OCI-LY3 (cell line): ENCODE measurements at regions not wholly inside any gene's neighbourhood (a gene's known extent, or its start where the extent isn't known, plus 50 kb on each side); places are given as distances from the start of the nearest gene placed in this dataset.
"Not testable (repeated sequence)": the region's sequence is repeated elsewhere in the genome, so short reads cannot be mapped to it uniquely, and the experiment has no call there.

ENCODE experiments used
- H2AFZ ChIP-seq: fragments of 200-600, 300-600 bp; shearing (Covaris generic); 2 replicates; pipeline ENCODE4 v1.6.0; 2014; ENCODE audit warnings: antibody characterized with exemption, low read depth, low read length
- H3K27ac ChIP-seq: fragments of 200-600, 300-600 bp; sonication (generic); 2 replicates; pipeline ENCODE4 v1.5.1; 2014; ENCODE audit warnings: mild to moderate bottlenecking, low read length, moderate library complexity, mixed read lengths
- H3K27me3 ChIP-seq: fragments of 200-600, 300-600 bp; sonication (generic); 2 replicates; pipeline ENCODE4 v1.6.1; 2014; ENCODE audit warnings: low read depth, low read length, mixed read lengths
- H3K36me3 ChIP-seq: fragments of 200-600, 300-600 bp; sonication (generic); replicated peaks from 2 replicates; pipeline ENCODE3; 2014; ENCODE audit warnings: low read depth, low read length, mixed read lengths
- H3K4me1 ChIP-seq: fragments of 300-600, 200-600 bp; sonication (generic); 2 replicates; pipeline ENCODE4 v1.6.1; 2014; ENCODE audit warnings: low read length, mixed read lengths
- H3K4me2 ChIP-seq: fragments of 200-600, 300-600 bp; sonication (generic); 2 replicates; pipeline ENCODE4 v1.6.1; 2014; ENCODE audit warnings: low read length, mixed read lengths
- H3K4me3 ChIP-seq: fragments of 300-600, 200-600 bp; sonication (generic); 2 replicates; pipeline ENCODE4 v1.5.1; 2014; ENCODE audit warnings: antibody characterized with exemption, mild to moderate bottlenecking, low read length, moderate library complexity
- H3K79me2 ChIP-seq: fragments of 300-600, 200-600 bp; shearing (Covaris generic); 2 replicates; pipeline ENCODE4 v1.6.1; 2014; ENCODE audit warnings: mild to moderate bottlenecking, low read length, mixed read lengths
- H3K9ac ChIP-seq: fragments of 300-600, 200-600 bp; shearing (Covaris generic); 2 replicates; pipeline ENCODE4 v1.6.0; 2014; ENCODE audit warnings: mild to moderate bottlenecking, low read length, moderate library complexity
- H3K9me3 ChIP-seq: fragments of 200-600, 300-600 bp; shearing (Covaris generic); 2 replicates; pipeline ENCODE4 v1.6.1; 2014; ENCODE audit warnings: low read length, mixed read lengths; ENCODE audit not compliant: insufficient read depth
- H4K20me1 ChIP-seq: fragments of 200-600, 300-600 bp; sonication (generic); 2 replicates; pipeline ENCODE4 v1.6.1; 2016; ENCODE audit warnings: low read length, mixed read lengths; ENCODE audit not compliant: insufficient read depth
- TF ChIP-seq, protein P1 (sequence below): fragments of 200-600, 300-600 bp; sonication (generic); IDR thresholded peaks from 2 replicates; pipeline ENCODE4 v1.5.1; 2014; ENCODE audit warnings: antibody characterized with exemption, low read length, low read depth

DNA sequence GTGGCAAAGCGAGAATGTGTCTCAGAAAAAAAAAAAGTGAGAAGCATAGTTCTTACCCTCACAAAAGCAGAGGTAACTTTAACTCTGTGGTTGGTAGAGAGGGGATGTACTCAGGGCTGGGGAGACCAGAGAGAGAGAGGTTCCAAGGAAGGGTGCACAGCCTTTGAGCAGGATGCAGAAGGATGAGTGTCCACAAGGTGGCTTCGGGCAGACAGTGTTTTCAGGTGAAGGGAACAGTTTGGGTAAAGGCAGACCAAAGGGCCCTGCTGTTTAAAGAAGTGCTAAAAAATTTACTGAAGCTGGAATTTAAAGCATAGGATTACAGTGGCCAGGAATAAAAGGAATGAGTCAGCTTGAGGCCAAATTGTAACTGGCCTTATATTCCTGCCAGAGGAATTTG lies 2240.6 kb downstream of the EPHA3 start:
- H3K27me3 ChIP-seq, H2AFZ ChIP-seq, H3K4me1 ChIP-seq, H3K4me3 ChIP-seq, H4K20me1 ChIP-seq, H3K4me2 ChIP-seq, H3K27ac ChIP-seq, H3K9me3 ChIP-seq, H3K79me2 ChIP-seq, H3K36me3 ChIP-seq, H3K9ac ChIP-seq: not testable (repeated sequence)

DNA sequence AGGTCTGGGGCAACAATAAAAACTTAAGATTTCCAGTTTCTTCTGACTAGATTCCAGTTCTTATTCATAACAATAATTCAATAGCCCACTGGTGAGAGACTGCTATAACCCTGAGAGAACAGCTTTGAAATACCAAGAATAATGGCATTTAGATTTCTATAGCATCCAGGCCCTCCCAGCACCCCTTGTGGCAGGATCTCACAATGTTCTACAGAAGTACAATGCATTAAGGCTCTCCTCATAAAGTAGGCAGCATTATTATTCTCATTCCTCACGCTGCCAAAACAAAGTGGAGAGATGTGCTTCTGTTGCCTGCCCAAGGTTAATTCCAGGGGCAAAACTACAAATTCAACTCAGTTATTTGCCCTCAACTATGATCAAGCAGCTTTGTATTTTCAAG lies 2241.7 kb downstream of the EPHA3 start:
- not testable (repeated sequence) for H2AFZ ChIP-seq, H3K27me3 ChIP-seq, H3K4me2 ChIP-seq, H3K36me3 ChIP-seq, H3K4me3 ChIP-seq, H4K20me1 ChIP-seq, H3K4me1 ChIP-seq, H3K27ac ChIP-seq, H3K9me3 ChIP-seq, H3K9ac ChIP-seq, H3K79me2 ChIP-seq

DNA sequence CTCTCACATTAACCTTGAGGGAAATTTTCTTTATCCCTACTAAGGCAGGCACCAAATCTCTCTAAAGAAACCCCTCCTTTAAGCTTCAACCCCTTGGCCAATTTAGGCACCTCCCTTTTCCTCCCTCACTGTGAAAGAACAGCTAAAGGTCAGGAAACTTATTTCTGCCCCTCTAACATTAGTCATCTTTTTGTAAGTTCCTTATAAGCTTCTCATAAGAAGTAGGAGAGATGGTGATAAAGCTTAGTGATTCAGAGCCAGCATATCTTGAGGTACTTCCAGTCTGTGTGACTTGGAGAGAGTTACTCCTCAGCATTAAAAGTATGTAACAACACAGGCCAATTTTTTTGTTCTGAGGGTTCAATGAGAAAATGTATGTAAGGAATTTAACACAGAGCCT lies 2244.7 kb downstream of the EPHA3 start:
- not testable (repeated sequence) for H3K27me3 ChIP-seq, H3K9ac ChIP-seq, H3K79me2 ChIP-seq, H3K9me3 ChIP-seq, H3K4me1 ChIP-seq, H3K4me2 ChIP-seq, H3K4me3 ChIP-seq, H3K36me3 ChIP-seq, H2AFZ ChIP-seq, H4K20me1 ChIP-seq, H3K27ac ChIP-seq

DNA sequence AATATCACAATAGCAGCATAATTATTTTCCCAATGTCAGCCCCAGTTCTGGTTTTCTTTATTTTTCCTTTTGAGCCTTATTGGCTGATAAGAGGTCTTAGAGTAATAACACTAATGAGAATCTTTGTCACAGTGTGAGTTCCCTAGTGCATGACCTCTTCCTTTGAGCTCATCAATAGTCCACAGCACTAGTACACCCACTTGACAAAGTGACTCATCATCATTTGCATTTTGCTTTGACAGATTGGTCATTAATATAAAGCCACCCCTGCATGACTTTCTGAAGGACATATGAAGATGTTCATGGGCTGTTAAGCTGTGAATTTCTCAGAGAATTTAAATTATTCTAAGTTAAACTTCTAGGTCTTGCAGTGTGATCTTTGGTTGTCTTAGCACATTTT lies 2251.9 kb downstream of the EPHA3 start:
- not testable (repeated sequence) for H3K4me1 ChIP-seq, H3K4me2 ChIP-seq, H3K4me3 ChIP-seq, H3K27ac ChIP-seq, H4K20me1 ChIP-seq, H3K9me3 ChIP-seq, H2AFZ ChIP-seq, H3K79me2 ChIP-seq, H3K9ac ChIP-seq, H3K36me3 ChIP-seq, H3K27me3 ChIP-seq

DNA sequence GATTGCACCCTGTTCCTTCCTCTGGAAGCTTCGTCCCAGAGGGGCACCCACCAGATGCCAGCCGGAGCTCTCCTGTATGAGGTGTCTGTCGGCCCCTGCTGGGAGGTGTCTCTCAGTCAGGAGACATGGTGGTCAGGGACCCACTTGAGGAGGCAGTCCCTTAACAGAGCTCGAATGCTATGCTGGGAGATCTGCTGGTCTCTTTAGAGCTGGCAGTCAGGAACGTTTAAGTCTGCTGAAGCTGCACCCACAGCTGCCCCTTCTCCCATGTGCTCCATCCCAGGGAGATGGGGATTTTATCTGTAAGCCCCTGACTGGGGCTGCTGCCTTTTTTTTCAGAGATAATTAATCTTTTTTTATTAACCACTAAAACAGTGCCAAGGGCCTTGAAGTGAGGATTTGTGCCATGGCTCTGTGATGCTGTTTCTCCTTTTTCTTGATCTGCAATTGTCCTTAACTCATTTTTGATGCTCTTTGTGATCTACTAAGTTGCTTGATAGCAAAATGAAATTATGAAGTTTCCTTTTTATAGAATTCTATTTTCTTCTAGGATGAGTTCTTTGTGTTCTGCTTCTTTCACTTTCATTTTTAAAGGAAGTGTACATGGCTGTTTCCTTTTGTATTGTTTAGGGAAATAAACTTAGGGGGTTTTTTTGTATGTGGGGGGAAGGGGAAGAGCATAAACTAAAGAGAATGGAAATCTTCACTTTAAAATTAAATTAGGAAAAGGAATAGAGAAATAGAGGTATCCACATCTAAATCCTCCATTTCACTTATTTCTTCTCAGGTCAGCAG lies 2275.9 kb downstream of the EPHA3 start:
- H3K4me2 ChIP-seq = 0 out of 2 replicates have a peak overlapping the region, but pooled peaks have one; percentile 9

DNA sequence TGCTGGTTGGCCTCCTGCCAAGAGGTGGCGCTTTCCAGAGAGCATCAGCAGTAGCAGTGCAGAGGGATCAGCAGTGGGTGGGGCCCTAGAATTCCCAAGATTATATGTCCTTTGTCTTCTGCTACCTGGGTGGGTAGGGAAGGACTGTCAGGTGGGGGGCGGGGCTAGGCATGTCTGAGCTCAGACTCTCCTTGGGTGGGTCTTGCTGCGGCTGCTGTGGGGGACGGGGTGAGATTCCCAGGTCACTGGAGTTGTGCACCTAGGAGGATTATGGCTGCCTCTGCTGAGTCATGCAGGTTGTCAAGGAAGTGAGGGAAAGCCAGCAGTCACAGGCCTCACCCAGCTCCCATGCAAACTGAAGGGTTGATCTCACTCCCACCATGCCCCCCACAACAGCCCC lies 2296.5 kb downstream of the EPHA3 start:
- H3K4me3 ChIP-seq, H2AFZ ChIP-seq, H4K20me1 ChIP-seq, H3K9ac ChIP-seq, H3K36me3 ChIP-seq, H3K27ac ChIP-seq, H3K4me2 ChIP-seq, H3K27me3 ChIP-seq, H3K9me3 ChIP-seq, H3K79me2 ChIP-seq, H3K4me1 ChIP-seq: not testable (repeated sequence)

More for the DNA sequence above, 2275.9 kb downstream of the EPHA3 start:
- not testable (repeated sequence) for H3K27me3 ChIP-seq, H3K36me3 ChIP-seq, H3K4me1 ChIP-seq, H3K9ac ChIP-seq, H3K9me3 ChIP-seq, H2AFZ ChIP-seq, H4K20me1 ChIP-seq, H3K79me2 ChIP-seq, H3K4me3 ChIP-seq, H3K27ac ChIP-seq

DNA sequence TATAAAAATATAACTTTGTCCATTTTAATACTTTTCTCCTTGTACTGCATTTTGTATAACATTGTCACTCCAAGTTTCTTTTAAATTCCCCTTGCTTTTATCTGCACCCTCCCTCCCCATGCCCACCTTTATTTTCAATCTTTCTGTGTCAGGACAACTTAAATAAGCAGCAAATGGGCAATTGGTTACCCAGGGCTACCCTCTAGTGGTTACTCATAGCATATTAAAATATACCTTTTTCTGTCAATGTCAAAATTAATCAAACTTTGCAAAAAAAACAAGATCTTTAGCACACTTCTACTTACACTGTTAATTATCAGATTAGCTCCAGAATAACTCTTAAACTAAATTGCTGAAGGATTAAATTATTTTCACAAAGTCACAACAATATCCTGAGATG lies 2334.6 kb downstream of the EPHA3 start:
- not testable (repeated sequence) for H3K27ac ChIP-seq, H3K9me3 ChIP-seq, H3K9ac ChIP-seq, H4K20me1 ChIP-seq, H3K36me3 ChIP-seq, H3K4me2 ChIP-seq, H3K27me3 ChIP-seq, H3K79me2 ChIP-seq, H3K4me1 ChIP-seq, H3K4me3 ChIP-seq, H2AFZ ChIP-seq
- TF ChIP-seq, protein P1, sequence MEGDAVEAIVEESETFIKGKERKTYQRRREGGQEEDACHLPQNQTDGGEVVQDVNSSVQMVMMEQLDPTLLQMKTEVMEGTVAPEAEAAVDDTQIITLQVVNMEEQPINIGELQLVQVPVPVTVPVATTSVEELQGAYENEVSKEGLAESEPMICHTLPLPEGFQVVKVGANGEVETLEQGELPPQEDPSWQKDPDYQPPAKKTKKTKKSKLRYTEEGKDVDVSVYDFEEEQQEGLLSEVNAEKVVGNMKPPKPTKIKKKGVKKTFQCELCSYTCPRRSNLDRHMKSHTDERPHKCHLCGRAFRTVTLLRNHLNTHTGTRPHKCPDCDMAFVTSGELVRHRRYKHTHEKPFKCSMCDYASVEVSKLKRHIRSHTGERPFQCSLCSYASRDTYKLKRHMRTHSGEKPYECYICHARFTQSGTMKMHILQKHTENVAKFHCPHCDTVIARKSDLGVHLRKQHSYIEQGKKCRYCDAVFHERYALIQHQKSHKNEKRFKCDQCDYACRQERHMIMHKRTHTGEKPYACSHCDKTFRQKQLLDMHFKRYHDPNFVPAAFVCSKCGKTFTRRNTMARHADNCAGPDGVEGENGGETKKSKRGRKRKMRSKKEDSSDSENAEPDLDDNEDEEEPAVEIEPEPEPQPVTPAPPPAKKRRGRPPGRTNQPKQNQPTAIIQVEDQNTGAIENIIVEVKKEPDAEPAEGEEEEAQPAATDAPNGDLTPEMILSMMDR = peak; percentile 14; the same call in 1 of the 2 replicates

DNA sequence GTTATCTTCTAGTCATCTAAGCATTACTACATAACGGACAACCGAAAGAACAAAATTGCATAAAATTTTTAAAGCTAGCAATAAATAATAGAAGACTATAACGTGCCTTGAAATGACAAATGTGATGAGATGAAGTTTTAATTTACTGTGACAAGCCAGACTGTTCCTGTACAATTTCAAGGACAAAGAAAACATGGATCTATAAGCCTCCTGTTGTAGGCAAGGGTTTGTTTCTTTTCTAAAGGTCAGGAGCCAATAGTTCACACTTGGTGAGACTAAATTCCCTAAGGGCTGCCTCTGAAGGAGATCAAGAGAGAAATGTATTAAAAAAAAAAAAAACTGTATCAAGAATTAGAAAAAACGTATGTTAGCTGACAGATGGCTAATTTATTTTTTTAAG lies 2335.1 kb downstream of the EPHA3 start:
- H3K4me1 ChIP-seq, H4K20me1 ChIP-seq, H3K4me3 ChIP-seq, H3K27ac ChIP-seq, H3K27me3 ChIP-seq, H2AFZ ChIP-seq, H3K9ac ChIP-seq, H3K9me3 ChIP-seq, H3K4me2 ChIP-seq, H3K79me2 ChIP-seq, H3K36me3 ChIP-seq: not testable (repeated sequence)

DNA sequence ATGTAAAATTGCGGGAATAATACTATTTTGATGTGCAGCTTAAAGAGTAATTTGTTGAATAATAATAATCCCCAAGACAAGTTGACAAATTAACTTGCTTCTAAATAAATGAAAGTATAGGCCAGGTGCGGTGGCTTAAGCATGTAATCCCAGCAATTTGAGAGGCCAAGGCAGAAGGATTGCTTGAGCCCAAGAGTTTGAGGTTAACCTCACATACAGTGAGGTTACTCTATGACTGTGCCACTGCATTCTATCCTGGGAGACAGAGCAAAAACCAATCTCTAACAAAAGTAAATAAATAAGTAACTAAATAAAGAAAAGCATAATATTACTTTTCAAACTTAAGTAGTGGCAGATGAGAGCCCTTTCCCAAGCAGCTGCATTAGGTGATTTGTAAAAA lies 2341.0 kb downstream of the EPHA3 start:
- not testable (repeated sequence) for H2AFZ ChIP-seq, H3K4me2 ChIP-seq, H3K9ac ChIP-seq

More for the DNA sequence above, 2341.0 kb downstream of the EPHA3 start:
- not testable (repeated sequence) for H3K9me3 ChIP-seq, H3K27ac ChIP-seq, H3K79me2 ChIP-seq, H3K27me3 ChIP-seq, H3K4me3 ChIP-seq, H3K4me1 ChIP-seq, H4K20me1 ChIP-seq, H3K36me3 ChIP-seq
